ENCODE measurements at regions not wholly inside any gene's neighbourhood (a gene's known extent, or its start where the extent isn't known, plus 50 kb on each side); places are given as distances from the start of the nearest gene placed in this dataset.

DNA sequence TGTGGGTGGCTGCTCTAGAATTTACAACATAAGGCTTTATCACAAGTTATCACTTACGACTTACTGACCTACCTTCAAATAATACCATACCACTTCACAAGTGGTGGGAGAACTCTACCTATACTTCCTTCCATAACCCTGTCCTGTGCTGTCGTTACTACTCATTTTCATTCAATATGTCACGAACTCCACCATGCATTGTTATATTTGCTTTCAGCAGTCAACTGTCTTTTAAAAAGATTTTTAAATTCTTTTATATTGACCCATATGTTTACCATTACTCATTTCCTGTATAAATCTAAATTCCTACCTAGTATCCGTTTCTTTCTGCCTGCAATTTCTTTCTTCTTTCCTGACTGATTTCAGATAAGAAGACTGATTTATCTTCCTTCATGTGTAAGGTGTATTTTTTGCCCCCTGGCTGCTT, 200.0 kb downstream of the KLF12 start:
- DNase-seq: no peak

DNA sequence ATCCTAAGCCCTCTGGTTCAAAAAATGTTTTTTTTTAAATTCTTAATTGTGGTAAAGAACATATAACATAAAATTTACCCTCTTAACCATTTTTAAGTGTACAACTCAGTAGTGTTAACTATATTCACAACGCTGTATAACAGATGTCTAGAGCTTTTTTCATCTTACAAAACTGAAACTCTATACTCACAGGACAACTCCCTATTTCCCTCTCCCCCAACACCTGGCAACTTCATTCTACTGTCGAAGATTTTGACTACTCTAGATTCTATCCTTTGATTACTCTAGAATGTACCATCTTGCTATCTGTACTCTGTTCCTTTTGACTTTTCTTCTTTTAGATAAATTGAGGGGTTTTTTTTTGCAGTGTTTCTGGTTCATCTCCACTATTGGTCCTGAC, 200.4 kb downstream of the KLF12 start:
- no peak for DNase-seq

- no peak for DNase-seq
Measured at GRCh38 chr13:73932091-73932490, 202.1 kb downstream of the KLF12 start.

DNA sequence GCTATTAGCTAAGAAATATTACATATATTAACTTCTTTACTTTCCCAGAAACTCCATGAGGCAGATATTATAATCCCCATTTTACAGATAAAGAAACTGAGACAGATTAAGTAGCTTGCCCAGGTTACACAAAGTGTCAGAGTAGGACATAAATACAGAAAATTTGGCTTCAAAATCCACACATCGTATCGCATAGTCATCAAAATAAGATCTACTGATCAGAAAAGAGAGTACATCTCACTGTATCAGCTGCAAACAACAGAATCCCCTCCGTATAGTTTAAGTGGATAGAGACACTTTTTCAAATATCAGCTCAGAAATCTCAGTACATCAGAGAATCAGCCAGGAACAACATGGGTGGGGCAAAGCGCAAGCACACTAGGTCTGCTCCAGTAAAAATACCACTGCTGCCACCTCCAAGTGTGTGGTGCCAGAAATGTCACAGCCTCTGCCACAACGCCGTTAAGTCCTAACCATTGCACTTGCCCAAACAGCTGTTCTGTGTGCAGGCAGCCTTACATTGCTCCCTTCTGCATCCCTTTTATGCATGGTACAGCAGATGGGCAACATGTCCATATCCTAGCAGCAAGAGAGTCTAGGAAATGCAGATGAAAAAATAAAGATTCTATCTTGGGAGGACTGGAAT, 204.8 kb downstream of the KLF12 start:
- no peak for DNase-seq

DNA sequence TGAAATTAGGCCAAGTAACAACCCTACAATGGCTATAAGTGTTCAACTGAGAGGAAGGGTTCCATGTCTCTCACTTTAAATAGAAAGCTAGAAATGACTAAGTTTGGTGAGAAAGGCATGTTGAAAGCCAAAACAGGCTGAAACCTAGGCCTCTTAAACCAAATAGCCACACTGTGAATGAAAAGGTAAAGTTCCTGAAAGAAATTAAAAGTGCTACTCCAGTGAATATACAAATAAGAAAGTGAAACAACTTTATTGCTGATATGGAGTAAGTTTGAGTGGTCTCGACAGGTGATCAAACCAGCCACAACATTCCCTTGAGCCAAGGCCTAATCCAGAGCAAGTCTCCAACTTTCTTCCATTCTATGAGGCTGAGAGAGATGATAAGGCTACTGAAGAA, 209.6 kb downstream of the KLF12 start:
- no peak for DNase-seq

DNA sequence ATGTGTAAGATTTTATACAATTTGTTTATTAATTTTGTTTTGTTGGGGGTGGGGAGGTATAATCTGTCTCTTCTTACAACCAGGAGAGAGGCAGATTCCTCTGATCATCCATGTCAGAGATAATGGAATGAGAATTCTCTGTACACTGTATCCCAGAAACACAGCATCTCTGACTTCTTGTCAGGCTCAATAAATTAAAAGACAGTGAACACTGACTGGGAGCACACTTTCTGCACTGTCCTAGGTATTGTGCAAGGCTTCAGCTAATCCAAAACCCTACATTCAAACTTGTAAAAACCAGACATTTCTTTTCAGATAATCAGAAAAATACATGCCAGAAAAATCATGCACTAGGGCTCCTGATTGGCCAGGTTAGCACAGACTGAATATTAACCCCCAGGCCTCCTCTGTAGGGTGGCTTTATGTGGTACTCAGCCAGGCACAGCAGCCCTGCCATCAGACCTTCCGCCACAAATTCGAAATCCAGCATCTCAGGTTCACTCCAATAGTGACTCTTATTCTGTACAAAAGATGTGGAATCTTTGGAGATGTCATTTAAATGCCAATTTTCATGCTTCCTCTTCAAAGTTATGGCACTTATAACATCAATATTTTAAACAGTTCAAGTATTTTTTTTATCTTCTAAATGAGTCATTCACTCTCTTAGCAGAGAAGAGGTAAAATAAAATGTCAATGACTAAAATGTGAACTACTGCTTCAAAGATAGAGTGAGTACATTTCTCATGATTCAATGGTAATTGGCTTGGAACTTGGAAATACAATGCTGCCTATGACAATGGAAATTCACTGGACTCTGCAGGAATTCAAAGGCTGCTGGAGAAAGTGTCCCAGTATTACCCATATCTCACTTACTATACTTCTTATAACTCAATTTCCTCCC, 211.5 kb downstream of the KLF12 start:
- no peak for DNase-seq

- no peak for DNase-seq
Measured at GRCh38 chr13:73918691-73919090, 215.5 kb downstream of the KLF12 start.

DNA sequence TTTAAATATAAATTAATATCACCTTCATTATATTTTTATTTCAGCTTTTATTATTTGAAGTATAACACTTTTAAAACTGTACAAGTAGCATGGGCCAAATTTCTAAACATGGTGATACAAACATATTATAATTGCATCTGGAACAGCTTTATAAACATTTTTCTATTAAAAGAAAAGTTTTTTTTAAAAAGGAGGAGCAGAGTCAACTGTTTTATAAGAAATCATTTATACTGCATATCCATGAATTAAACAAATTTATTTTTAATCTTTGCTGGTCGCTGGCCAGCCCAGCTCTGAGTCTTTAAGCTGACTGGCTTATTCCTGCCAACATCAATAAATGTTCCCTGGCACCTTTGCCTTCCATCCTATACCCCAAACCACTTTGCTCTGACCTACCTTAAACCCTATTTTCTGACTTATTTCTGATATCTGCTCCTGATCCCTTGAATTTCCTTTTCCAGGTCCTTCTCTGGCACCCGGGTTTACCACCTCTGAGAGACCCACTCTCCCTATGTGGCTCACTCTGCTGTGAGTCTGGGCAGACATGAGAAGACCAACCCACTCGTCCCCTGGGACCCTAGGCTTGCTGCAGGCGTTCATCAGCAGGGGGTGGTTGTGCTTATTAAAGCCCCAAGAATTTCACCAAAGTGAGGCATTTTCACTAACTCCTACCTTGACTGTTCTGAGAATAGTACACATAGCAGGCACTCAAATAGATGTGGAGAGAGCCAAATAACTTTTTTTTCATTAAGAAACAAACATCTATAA, 220.3 kb downstream of the KLF12 start:
- no peak for DNase-seq

- no peak for DNase-seq
Measured at GRCh38 chr13:73913079-73913740, 221.0 kb downstream of the KLF12 start.

DNA sequence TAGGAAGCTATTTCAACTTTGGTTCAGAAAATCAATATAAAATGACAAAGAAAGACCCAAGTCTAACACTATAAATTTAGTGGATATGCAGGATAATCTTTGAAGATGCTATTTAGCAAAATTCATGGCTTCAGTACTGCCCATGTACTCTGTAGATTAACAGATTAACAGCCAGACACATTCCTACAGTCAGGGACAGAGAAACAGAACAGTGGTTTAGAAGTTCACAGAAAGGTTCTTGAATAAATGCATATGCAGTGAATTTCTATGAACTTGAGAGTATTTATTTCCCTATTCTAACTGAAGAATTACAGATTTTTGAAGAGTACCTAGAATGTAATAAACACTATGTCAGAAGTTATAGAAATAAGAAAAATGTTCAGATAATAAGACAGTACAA, 222.8 kb downstream of the KLF12 start:
- no peak for DNase-seq

DNA sequence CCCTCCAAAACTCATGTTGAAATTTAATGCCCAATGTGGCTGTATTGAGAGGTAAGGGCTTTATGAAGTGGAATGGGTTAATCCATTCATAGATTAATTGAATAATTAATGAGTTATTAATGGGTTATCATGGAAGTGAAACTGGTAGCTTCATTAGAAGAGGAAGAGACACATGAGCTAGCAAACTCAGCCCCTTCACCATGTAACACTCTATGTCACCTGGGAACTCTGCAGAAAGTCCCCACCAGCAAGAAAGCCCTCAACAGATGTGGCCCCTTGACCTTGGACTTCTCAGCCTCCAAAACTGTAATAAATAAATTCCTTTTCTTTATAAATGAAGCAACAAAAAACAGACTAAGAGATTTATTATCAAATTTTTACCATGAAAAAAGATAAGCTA, 223.5 kb downstream of the KLF12 start:
- DNase-seq: no peak

GRCh38 chr13:73908809-73909208, 225.4 kb downstream of the KLF12 start:
- DNase-seq: no peak

DNA sequence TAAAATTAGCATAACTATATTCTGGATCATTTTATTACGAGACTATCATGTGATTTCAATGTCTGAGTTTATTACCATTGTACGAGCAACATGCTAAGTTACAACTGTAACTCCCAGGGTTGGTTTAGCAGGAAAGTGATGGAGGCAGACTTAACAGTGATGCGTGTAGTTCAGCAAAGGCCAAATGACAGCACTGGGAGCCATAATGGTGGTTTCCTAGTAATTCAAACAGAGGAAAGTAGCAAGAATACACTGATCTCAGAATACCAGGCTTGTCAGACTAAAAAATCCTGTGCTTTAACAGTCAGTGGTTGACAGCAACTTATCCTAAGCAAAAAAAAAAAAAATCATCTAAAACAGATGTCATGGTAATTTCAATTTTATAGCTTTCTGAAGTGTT, 229.6 kb downstream of the KLF12 start:
- no peak for DNase-seq

GRCh38 chr13:73903561-73903960, 230.6 kb downstream of the KLF12 start:
- no peak for DNase-seq

DNA sequence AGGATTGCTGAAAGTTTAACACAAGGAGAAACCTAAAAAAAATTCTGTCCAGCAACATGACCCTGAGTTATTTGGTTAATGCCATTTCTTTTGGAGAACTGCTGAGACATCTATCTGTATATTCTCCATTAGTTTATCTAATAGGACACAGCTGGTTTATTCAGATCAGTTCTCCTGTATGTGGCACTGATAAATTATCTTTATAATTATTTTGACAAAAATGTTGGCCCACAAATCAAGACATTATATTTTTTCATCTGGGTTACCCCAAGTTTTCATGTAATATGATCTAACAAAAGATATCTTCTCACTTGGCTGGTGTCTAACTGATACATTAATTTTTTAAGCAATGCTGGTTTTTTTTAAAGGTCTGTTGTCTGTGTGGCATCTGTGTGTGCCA, 231.4 kb downstream of the KLF12 start:
- no peak for DNase-seq

DNA sequence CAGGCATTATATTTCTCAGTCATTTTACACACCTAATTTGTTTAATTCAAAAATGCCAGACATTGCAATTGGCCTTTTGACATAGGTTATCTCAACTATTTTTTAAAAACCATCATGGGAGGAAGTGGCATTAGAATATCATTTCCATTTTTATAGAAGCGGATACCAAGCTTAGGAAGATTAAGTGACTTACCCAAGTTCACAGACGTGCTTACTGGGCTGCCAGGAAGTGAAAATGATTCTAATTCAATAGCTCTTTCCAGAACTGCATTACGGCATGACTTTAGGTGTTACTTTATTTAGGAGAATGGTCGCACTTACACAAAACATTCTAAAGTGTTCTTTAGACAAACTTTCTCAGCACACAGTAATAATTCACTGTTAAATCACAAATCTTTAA, 231.9 kb downstream of the KLF12 start:
- no peak for DNase-seq

- no peak for DNase-seq
Measured at GRCh38 chr13:73901324-73902068, 232.7 kb downstream of the KLF12 start.

GRCh38 chr13:73900591-73900990, 233.6 kb downstream of the KLF12 start:
- DNase-seq: no peak

DNA sequence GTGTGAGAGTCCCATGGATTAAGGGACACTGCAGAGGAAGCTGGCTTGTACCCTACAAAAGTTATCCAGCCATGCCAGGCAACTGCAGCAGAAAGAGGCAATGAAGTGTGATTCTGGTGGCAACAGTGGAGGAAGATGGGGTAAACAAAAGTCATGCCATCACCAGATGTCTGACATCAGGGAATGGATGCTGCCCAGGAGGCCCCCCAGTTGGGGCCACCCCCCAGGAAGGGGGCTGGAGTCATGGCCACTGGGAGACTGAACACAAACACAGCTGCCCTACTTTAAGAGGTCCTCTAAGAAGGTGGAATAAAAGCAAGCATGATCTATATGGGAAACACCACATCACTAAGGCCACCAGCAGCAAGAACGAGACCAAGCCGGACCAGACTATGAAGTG, 235.3 kb downstream of the KLF12 start:
- DNase-seq: no peak

GRCh38 chr13:73898276-73898675, 235.9 kb downstream of the KLF12 start:
- no peak for DNase-seq

- no peak for DNase-seq
Measured at GRCh38 chr13:73894995-73895571, 239.1 kb downstream of the KLF12 start.

- no peak for DNase-seq
Measured at GRCh38 chr13:73893833-73894232, 240.4 kb downstream of the KLF12 start.

Data from right kidney (tissue), 1 donor.